GM18861 (cell line): ENCODE measurements at regions not wholly inside any gene's neighbourhood (a gene's known extent, or its start where the extent isn't known, plus 50 kb on each side); places are given as distances from the start of the nearest gene placed in this dataset.
"Not testable (repeated sequence)": the region's sequence is repeated elsewhere in the genome, so short reads cannot be mapped to it uniquely, and the experiment has no call there.

Experiments used
- ATAC-seq: cut with Tn5 transposase; IDR thresholded peaks from one replicate; pipeline ENCODE4 v1.9.1; 2021; ENCODE audit not compliant: unreplicated experiment

- ATAC-seq = no peak
Observed at GRCh38 chr6:169145496-169145895, 108.2 kb downstream of the THBS2 start.

GRCh38 chr6:169144356-169144755 is 109.3 kb downstream of the THBS2 start:
- no peak for ATAC-seq

- no peak for ATAC-seq
Observed at GRCh38 chr6:169142538-169142844, 111.2 kb downstream of the THBS2 start.

- no peak for ATAC-seq
Observed at GRCh38 chr6:169141671-169142537, 111.7 kb downstream of the THBS2 start.

GRCh38 chr6:169140986-169141495 is 112.6 kb downstream of the THBS2 start:
- ATAC-seq = no peak

- no peak for ATAC-seq
Observed at GRCh38 chr6:169139179-169139971, 114.3 kb downstream of the THBS2 start.

- no peak for ATAC-seq
Observed at GRCh38 chr6:169132352-169132940, 121.2 kb downstream of the THBS2 start.

GRCh38 chr6:169131390-169131789 is 122.3 kb downstream of the THBS2 start:
- ATAC-seq = no peak

GRCh38 chr6:169130113-169130512 is 123.5 kb downstream of the THBS2 start:
- no peak for ATAC-seq

- no peak for ATAC-seq
Observed at GRCh38 chr6:169121013-169121412, 132.6 kb downstream of the THBS2 start.

- ATAC-seq = no peak
Observed at GRCh38 chr6:169119669-169120068, 134.0 kb downstream of the THBS2 start.

- ATAC-seq = no peak
Observed at GRCh38 chr6:169118346-169118830, 135.3 kb downstream of the THBS2 start.

- ATAC-seq = no peak
Observed at GRCh38 chr6:169117663-169118062, 136.0 kb downstream of the THBS2 start.

- peak; percentile 35 for ATAC-seq
Observed at GRCh38 chr6:169115632-169116031, 138.0 kb downstream of the THBS2 start.

- not testable (repeated sequence) for ATAC-seq
Observed at GRCh38 chr6:169114632-169115031, 139.0 kb downstream of the THBS2 start.

GRCh38 chr6:169112483-169113320 is 140.9 kb downstream of the THBS2 start:
- ATAC-seq = peak; percentile 66

GRCh38 chr6:169111203-169111602 is 142.4 kb downstream of the THBS2 start:
- ATAC-seq = no peak

GRCh38 chr6:169109411-169110220 is 144.0 kb downstream of the THBS2 start:
- no peak for ATAC-seq

- no peak for ATAC-seq
Observed at GRCh38 chr6:169108753-169109152, 144.9 kb downstream of the THBS2 start.

- ATAC-seq = no peak
Observed at GRCh38 chr6:169106176-169106575, 147.5 kb downstream of the THBS2 start.
